HEK293 (cell line): ENCODE measurements at regions not wholly inside any gene's neighbourhood (a gene's known extent, or its start where the extent isn't known, plus 50 kb on each side); places are given as distances from the start of the nearest gene placed in this dataset.

ENCODE experiments used
- CTCF ChIA-PET: fragments of 350-600 bp; formaldehyde crosslinking; extraction: SDS; loops from one replicate; lab custom pipeline; 2021; ENCODE audit warnings: antibody characterized with exemption; lab: Yijun Ruan, JAX
- POLR2A ChIA-PET: fragments of 300-600 bp; formaldehyde crosslinking; extraction: SDS; loops from one replicate; lab custom pipeline; 2020; ENCODE audit warnings: antibody characterized with exemption, inconsistent platforms; lab: Yijun Ruan, JAX
- H3K27ac ChIP-seq: fragments of 200-500 bp; sonication (Bioruptor generic); 2 replicates; pipeline ENCODE4 v1.5.1; 2014; ENCODE audit warnings: low read depth, low read length, control low read depth, inconsistent platforms; ENCODE audit errors: extremely low read depth
- H3K36me3 ChIP-seq, 2 experiments: fragments of 200-500 bp in 1 of 2; sonication (Bioruptor generic) in 1 of 2; 1 replicate in 1 of 2; 2 replicates in 1 of 2; pipeline ENCODE4 v1.5.1; 2014 to 2017; ENCODE audit warnings: inconsistent platforms in 2 of 2, low read length in 2 of 2; ENCODE audit not compliant: control insufficient read depth in 2 of 2, insufficient read depth in 1 of 2
- H3K4me1 ChIP-seq: fragments of 200-500 bp; sonication (Bioruptor generic); 2 replicates; pipeline ENCODE4 v1.5.1; 2014; ENCODE audit warnings: mild to moderate bottlenecking, low read length, inconsistent platforms; ENCODE audit not compliant: control insufficient read depth, insufficient read depth
- H3K4me3 ChIP-seq: 2 replicates; pipeline ENCODE4 v1.5.1; 2011; ENCODE audit warnings: low read depth, mild to moderate bottlenecking, control low read depth, low read length, moderate library complexity
- H3K9me3 ChIP-seq: fragments of 200-500 bp; sonication (Bioruptor generic); 2 replicates; pipeline ENCODE4 v1.5.1; 2014; ENCODE audit warnings: low read depth, low read length, inconsistent platforms; ENCODE audit not compliant: control insufficient read depth, insufficient read depth
- GLI2 ChIP-seq: fragments of 450-650 bp; formaldehyde crosslinking; IDR thresholded peaks from 2 replicates; pipeline ENCODE4; 2017; ENCODE audit warnings: missing biosample characterization, missing genetic modification characterization, low read depth, borderline replicate concordance
- OSR2 ChIP-seq: fragments of 450-650 bp; formaldehyde crosslinking; IDR thresholded peaks from 2 replicates; pipeline ENCODE4 v1.5.1; 2016; ENCODE audit warnings: missing biosample characterization, missing genetic modification characterization
- SCRT2 ChIP-seq: fragments of 450-650 bp; formaldehyde crosslinking; IDR thresholded peaks from 2 replicates; pipeline ENCODE4 v1.5.1; 2016; ENCODE audit warnings: missing biosample characterization, missing genetic modification characterization
- SETDB1 ChIP-seq: IDR thresholded peaks from one replicate; pipeline ENCODE4 v1.6.1; 2017; ENCODE audit warnings: mild to moderate bottlenecking, low read length, moderate library complexity, mixed read lengths; ENCODE audit not compliant: insufficient read length
- ZBTB10 ChIP-seq: fragments of 450-650 bp; formaldehyde crosslinking; IDR thresholded peaks from 2 replicates; pipeline ENCODE4 v1.5.1; 2016; ENCODE audit warnings: missing biosample characterization, missing genetic modification characterization
- ZBTB44 ChIP-seq: fragments of 450-650 bp; IDR thresholded peaks from 2 replicates; pipeline ENCODE4 v1.5.1; 2018; ENCODE audit warnings: missing biosample characterization, mild to moderate bottlenecking, missing genetic modification characterization
- ZFP3 ChIP-seq: fragments of 450-650 bp; formaldehyde crosslinking; IDR thresholded peaks from 2 replicates; pipeline ENCODE4 v1.5.1; 2016; ENCODE audit warnings: low read depth, missing biosample characterization, missing genetic modification characterization
- ZNF223 ChIP-seq: fragments of 450-650 bp; formaldehyde crosslinking; IDR thresholded peaks from 2 replicates; pipeline ENCODE4 v1.5.1; 2016; ENCODE audit warnings: missing biosample characterization, missing genetic modification characterization
- ZNF362 ChIP-seq: fragments of 450-650 bp; formaldehyde crosslinking; IDR thresholded peaks from 2 replicates; pipeline ENCODE4 v1.5.1; 2016; ENCODE audit warnings: missing biosample characterization, missing genetic modification characterization
- ZNF518A ChIP-seq: fragments of 450-650 bp; formaldehyde crosslinking; conservative IDR thresholded peaks from 2 replicates; pipeline ENCODE4 v1.5.1; 2016; ENCODE audit warnings: low read depth, missing biosample characterization, missing genetic modification characterization
- ZNF549 ChIP-seq: fragments of 450-650 bp; IDR thresholded peaks from 2 replicates; pipeline ENCODE4 v1.5.1; 2018; ENCODE audit warnings: missing biosample characterization, missing genetic modification characterization, mild to moderate bottlenecking, inconsistent platforms, moderate library complexity
- ZNF561 ChIP-seq: fragments of 450-650 bp; IDR thresholded peaks from 2 replicates; pipeline ENCODE4 v1.5.1; 2018; ENCODE audit warnings: missing biosample characterization, missing genetic modification characterization, borderline replicate concordance
- ZNF571 ChIP-seq: fragments of 450-650 bp; formaldehyde crosslinking; IDR thresholded peaks from 2 replicates; pipeline ENCODE4 v1.5.0; 2017; ENCODE audit warnings: missing biosample characterization, missing genetic modification characterization
- ZNF610 ChIP-seq: fragments of 450-650 bp; formaldehyde crosslinking; IDR thresholded peaks from 2 replicates; pipeline ENCODE4 v1.5.1; 2016; ENCODE audit warnings: missing biosample characterization, missing genetic modification characterization, borderline replicate concordance
- ZNF664 ChIP-seq: fragments of 450-650 bp; formaldehyde crosslinking; IDR thresholded peaks from 2 replicates; pipeline ENCODE4 v1.5.1; 2016; ENCODE audit warnings: missing biosample characterization, missing genetic modification characterization
- ZSCAN18 ChIP-seq: fragments of 450-650 bp; formaldehyde crosslinking; IDR thresholded peaks from 2 replicates; pipeline ENCODE4 v1.5.1; 2016; ENCODE audit warnings: missing biosample characterization, missing genetic modification characterization
- ZSCAN5A ChIP-seq: fragments of 450-650 bp; formaldehyde crosslinking; IDR thresholded peaks from 2 replicates; pipeline ENCODE4 v1.5.1; 2016; ENCODE audit warnings: missing biosample characterization, missing genetic modification characterization

- H3K9me3 ChIP-seq: no peaks in the 10 kb centered on the region
- H3K4me3 ChIP-seq: no peak overlapping the region
- H3K4me1 ChIP-seq: 0 out of 2 replicates have a peak, but pooled peaks cover 4% of the 10 kb centered on the region
- H3K27ac ChIP-seq: no peak overlapping the region
- CTCF ChIA-PET: interaction anchor here (0.6 to 0.8 kb wide), 2 partner anchors 18 to 804 kb away, joined by 3 read pairs; no protein-coding TSS in a partner anchor
- POLR2A ChIA-PET: no interaction called here
- H3K36me3 ChIP-seq: no peaks in the 10 kb centered on the region
- no peak for TF ChIP-seq ZNF518A
- TF ChIP-seq ZFP3 (tag by site-specific recombination): no peak
- no peak for TF ChIP-seq ZBTB10
- no peak for TF ChIP-seq ZSCAN18
- TF ChIP-seq ZNF549 (tag by site-specific recombination): no peak
- TF ChIP-seq ZNF610 (tag by site-specific recombination): no peak
- no peak for TF ChIP-seq ZNF561 (tag by site-specific recombination)
- no peak for TF ChIP-seq SETDB1
- no peak for TF ChIP-seq ZSCAN5A
- TF ChIP-seq GLI2 (tag by site-specific recombination): no peak
- TF ChIP-seq OSR2 (tag by site-specific recombination): no peak
- no peak for TF ChIP-seq ZNF664
- TF ChIP-seq ZNF571 (tag by site-specific recombination): no peak
- TF ChIP-seq ZNF223: no peak
- no peak for TF ChIP-seq ZNF362 (tag by site-specific recombination)
- TF ChIP-seq ZBTB44 (tag by site-specific recombination): no peak
- no peak for TF ChIP-seq SCRT2
Observed at GRCh38 chr10:106446920-106447319, 717.6 kb downstream of the SORCS1 start.
